ENCODE measurements at regions not wholly inside any gene's neighbourhood (a gene's known extent, or its start where the extent isn't known, plus 50 kb on each side); places are given as distances from the start of the nearest gene placed in this dataset.
"Not testable (repeated sequence)": the region's sequence is repeated elsewhere in the genome, so short reads cannot be mapped to it uniquely, and the experiment has no call there.

DNA sequence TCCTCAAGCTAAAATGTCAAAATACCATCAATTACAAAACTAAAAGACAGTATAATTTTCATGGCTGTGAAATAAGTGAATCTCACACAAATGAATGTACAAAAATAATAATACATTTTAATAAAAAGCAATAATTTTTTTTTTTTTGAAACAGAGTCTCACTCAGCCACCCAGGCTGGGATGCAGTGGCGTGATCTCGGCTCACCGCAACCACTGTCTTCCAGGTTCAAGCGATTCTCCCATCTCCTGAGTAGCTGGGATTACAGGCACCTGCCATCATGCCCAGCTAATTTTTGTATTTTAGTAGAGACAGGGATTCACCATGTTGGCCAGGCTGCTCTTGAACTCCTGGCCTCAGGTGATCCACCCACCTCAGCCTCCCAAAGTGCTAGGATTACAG is 85.3 kb upstream of the PRKG2 start:
- TF ChIP-seq, protein P1, sequence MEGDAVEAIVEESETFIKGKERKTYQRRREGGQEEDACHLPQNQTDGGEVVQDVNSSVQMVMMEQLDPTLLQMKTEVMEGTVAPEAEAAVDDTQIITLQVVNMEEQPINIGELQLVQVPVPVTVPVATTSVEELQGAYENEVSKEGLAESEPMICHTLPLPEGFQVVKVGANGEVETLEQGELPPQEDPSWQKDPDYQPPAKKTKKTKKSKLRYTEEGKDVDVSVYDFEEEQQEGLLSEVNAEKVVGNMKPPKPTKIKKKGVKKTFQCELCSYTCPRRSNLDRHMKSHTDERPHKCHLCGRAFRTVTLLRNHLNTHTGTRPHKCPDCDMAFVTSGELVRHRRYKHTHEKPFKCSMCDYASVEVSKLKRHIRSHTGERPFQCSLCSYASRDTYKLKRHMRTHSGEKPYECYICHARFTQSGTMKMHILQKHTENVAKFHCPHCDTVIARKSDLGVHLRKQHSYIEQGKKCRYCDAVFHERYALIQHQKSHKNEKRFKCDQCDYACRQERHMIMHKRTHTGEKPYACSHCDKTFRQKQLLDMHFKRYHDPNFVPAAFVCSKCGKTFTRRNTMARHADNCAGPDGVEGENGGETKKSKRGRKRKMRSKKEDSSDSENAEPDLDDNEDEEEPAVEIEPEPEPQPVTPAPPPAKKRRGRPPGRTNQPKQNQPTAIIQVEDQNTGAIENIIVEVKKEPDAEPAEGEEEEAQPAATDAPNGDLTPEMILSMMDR (IDR thresholded peaks at IDR 0.05): not testable (repeated sequence)
- TF ChIP-seq POLR2A, POLR2AphosphoS5 (IDR thresholded peaks at IDR 0.05): not testable (repeated sequence)
